HG03558 (cell line): ENCODE measurements at regions not wholly inside any gene's neighbourhood (a gene's known extent, or its start where the extent isn't known, plus 50 kb on each side); places are given as distances from the start of the nearest gene placed in this dataset.
"Not testable (repeated sequence)": the region's sequence is repeated elsewhere in the genome, so short reads cannot be mapped to it uniquely, and the experiment has no call there.

Experiments
- ATAC-seq: cut with Tn5 transposase; IDR thresholded peaks from one replicate; pipeline ENCODE4 v1.9.1; 2021; ENCODE audit warnings: moderate number of reproducible peaks; ENCODE audit not compliant: unreplicated experiment; ENCODE audit errors: extremely low read depth

GRCh38 chr11:127806501-127806900 lies 780.9 kb downstream of the ETS1 start:
- no peak for ATAC-seq

- no peak for ATAC-seq
Measured at GRCh38 chr11:127805771-127806170, 781.6 kb downstream of the ETS1 start.

- no peak for ATAC-seq
Measured at GRCh38 chr11:127804747-127805400, 782.5 kb downstream of the ETS1 start.

- no peak for ATAC-seq
Measured at GRCh38 chr11:127803755-127804154, 783.6 kb downstream of the ETS1 start.

- no peak for ATAC-seq
Measured at GRCh38 chr11:127800989-127801688, 786.2 kb downstream of the ETS1 start.

GRCh38 chr11:127795326-127795725 lies 792.0 kb downstream of the ETS1 start:
- ATAC-seq, result no peak

GRCh38 chr11:127791844-127792243 lies 791.3 kb upstream of the KIRREL3 start:
- ATAC-seq, result no peak

GRCh38 chr11:127790592-127790991 lies 790.0 kb upstream of the KIRREL3 start:
- ATAC-seq, result no peak

GRCh38 chr11:127789927-127790326 lies 789.4 kb upstream of the KIRREL3 start:
- no peak for ATAC-seq

GRCh38 chr11:127772938-127773337 lies 772.4 kb upstream of the KIRREL3 start:
- ATAC-seq, result not testable (repeated sequence)

- ATAC-seq, result not testable (repeated sequence)
Measured at GRCh38 chr11:127768931-127769330, 768.4 kb upstream of the KIRREL3 start.

- no peak for ATAC-seq
Measured at GRCh38 chr11:127766734-127767133, 766.2 kb upstream of the KIRREL3 start.

- ATAC-seq, result no peak
Measured at GRCh38 chr11:127738771-127739286, 738.3 kb upstream of the KIRREL3 start.

- no peak for ATAC-seq
Measured at GRCh38 chr11:127737499-127737898, 736.9 kb upstream of the KIRREL3 start.

GRCh38 chr11:127733552-127733951 lies 733.0 kb upstream of the KIRREL3 start:
- ATAC-seq, result no peak

- no peak for ATAC-seq
Measured at GRCh38 chr11:127726367-127726766, 725.8 kb upstream of the KIRREL3 start.

GRCh38 chr11:127723714-127724113 lies 723.1 kb upstream of the KIRREL3 start:
- no peak for ATAC-seq

- no peak for ATAC-seq
Measured at GRCh38 chr11:127713226-127713625, 712.7 kb upstream of the KIRREL3 start.

GRCh38 chr11:127711748-127712147 lies 711.2 kb upstream of the KIRREL3 start:
- no peak for ATAC-seq

GRCh38 chr11:127710831-127711230 lies 710.3 kb upstream of the KIRREL3 start:
- ATAC-seq, result no peak

- no peak for ATAC-seq
Measured at GRCh38 chr11:127709960-127710359, 709.4 kb upstream of the KIRREL3 start.

- ATAC-seq, result no peak
Measured at GRCh38 chr11:127693686-127694085, 693.1 kb upstream of the KIRREL3 start.
